T-helper 1 cell treated with Interleukin-12 subunit alpha and Interleukin-12 subunit beta and Interleukin-4 antibody, amounts not matched to agents 30 ng/mL and 1 ng/mL, for 36 hours (primary cell): ENCODE measurements at regions not wholly inside any gene's neighbourhood (a gene's known extent, or its start where the extent isn't known, plus 50 kb on each side); places are given as distances from the start of the nearest gene placed in this dataset.
"Not testable (repeated sequence)": the region's sequence is repeated elsewhere in the genome, so short reads cannot be mapped to it uniquely, and the experiment has no call there.

Experiments
- intact Hi-C: fragments of 100-400 bp; cut with micrococcal nuclease; formaldehyde crosslinking; loops from one replicate; pipeline ENCODE4 v1.15.1; 2024

DNA sequence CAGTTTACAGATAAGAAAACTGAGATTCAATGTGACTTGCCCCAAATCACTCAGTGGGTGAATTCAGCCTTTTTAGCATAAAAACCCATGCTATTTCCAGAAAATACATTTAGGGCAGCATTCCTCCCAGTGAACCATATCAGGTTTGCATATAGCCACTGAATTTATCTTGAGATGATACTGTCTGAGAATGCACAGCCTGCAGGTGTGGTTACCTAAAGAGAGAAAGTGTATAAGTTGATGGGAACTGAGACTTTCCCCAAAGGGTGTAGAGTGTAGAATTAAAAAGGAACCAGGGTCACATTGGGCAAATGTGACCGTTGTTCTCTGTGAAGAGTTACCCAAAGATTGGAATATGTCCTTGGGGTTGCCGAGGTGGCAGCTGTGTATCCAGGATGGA lies 100.0 kb upstream of the PIK3R1 start:
- intact Hi-C loops, result no loop called here

- intact Hi-C loops, result no loop called here
Observed at GRCh38 chr5:68114378-68115040, 101.0 kb upstream of the PIK3R1 start.

- intact Hi-C loops, result no loop called here
Observed at GRCh38 chr5:68112658-68113057, 102.9 kb upstream of the PIK3R1 start.

DNA sequence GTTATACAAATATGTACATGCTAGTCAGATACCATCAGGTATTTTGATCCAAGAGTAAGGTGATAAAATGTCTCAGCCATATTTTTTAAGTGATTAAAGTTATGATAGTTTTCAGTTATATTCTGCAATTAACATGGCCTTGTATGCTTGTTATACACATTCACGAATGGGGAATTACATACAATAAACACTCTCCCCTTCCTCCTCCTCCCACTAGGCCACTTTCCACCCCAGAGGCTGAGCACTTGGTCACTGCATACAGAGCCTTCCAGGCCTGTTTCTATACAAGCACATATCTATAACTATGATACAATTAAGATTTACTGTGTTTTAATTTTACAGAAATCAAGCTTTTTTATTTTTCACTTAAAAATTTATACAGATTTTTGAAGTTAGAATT lies 104.7 kb upstream of the PIK3R1 start:
- intact Hi-C loops, result no loop called here

GRCh38 chr5:68110264-68110663 lies 105.3 kb upstream of the PIK3R1 start:
- intact Hi-C loops, result no loop called here

DNA sequence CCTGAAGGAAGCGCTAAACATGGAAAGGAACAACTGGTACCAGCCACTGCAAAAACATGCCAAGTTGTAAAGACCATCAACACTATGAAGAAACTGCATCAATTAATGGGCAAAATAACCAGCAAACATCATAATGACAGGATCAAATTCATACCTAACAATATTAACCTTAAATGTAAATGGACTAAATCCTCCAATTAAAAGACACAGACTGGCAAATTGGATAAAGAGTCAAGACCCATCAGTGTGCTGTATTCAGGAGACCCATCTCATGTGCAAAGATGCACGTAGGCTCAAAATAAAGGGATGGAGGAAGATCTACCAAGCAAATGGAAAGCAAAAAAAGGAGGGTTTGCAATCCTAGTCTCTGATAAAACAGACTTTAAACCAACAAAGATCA lies 111.3 kb upstream of the PIK3R1 start:
- intact Hi-C loops, result not testable (repeated sequence)

DNA sequence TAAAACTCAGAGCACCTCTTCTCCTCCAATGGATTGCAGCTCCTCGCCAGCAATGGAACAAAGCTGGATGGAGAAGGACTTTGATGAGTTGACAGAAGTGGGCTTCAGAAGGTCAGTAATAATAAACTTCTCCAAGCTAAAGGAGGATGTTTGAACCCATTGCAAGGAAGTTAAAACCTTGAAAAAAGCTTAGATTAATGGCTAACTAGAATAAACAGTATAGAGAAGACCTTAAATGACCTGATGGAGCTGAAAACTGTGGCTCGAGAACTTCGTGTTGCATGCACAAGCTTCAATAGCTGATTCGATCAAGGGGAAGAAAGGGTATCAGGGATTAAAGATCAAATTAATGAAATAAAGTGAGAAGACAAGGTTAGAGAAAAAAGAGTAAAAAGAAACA lies 112.3 kb upstream of the PIK3R1 start:
- intact Hi-C loops, result not testable (repeated sequence)

- intact Hi-C loops, result no loop called here
Observed at GRCh38 chr5:68099327-68099726, 116.2 kb upstream of the PIK3R1 start.

DNA sequence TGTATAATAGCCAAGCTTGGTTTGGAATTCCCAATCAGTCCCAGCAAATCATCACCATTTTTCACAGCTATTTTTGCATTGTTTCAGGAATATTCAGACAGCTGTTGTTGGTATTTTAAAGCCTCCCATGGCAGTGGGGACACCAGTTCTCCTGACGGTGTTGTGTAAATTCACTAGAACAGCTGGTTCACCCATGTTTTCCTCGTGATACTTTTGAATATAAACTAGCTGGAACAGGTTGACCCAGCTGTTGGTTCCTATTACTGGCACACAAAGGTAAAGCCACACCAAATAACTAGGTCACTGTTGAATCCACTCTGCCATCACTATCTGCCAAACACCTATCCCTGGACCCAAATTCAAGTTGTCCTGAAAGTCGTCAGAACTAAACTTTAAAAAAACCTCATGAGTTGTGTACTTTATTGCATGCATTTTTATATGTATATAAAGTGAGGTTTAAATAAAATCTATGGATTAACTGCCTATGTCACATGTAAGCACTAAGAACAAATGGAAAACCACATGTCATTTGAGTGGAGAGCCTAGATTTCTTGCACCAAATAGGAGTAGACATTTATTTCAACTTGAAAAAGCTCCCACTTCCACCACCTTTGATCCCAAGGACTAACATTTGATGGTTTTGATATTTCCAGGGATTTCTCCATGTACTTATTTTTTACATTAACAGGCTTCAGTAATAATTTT lies 121.9 kb upstream of the PIK3R1 start:
- intact Hi-C loops, result no loop called here

GRCh38 chr5:68088302-68088701 lies 127.3 kb upstream of the PIK3R1 start:
- intact Hi-C loops, result no loop called here

- intact Hi-C loops, result no loop called here
Observed at GRCh38 chr5:68087866-68088265, 127.7 kb upstream of the PIK3R1 start.

GRCh38 chr5:68086857-68087256 lies 128.7 kb upstream of the PIK3R1 start:
- intact Hi-C loops, result no loop called here

DNA sequence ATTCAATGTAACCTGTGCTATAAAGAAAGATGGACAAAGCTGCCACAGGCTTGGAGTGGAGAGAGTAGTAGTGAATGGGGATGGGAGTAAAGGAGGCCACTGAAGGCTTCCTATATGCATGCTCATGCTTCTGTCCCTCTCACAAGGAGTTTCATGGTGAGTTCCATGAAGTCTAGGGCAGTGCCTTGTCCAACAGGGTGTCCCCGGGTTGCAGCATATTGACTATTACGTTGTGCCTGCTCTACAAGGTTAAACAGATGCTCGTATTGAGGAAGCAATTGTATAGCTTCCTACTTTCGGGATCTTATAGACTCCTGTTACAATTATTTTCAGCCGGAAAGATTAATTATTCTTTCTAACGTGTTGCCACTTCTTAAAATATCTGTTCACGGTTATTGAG lies 129.1 kb upstream of the PIK3R1 start:
- intact Hi-C loops, result no loop called here

DNA sequence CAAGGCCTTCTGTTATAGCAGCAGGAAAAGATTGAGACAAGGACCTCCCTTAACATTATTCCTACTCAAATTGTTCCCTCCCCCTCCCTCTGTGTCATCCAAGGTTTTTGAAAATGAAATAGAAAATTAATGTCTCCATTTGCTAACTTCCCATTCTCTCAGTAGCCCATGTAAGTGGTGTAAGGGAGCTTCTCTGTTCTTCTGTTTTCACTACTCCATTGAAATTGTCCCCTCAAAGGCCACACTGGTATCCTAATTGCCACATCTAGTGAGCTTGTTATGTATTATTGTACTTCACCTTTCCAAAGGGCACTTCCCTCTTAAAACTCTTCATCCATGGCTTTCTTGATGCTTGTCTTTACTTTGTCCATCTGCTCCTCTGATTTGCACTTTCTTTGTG lies 131.2 kb upstream of the PIK3R1 start:
- intact Hi-C loops, result no loop called here

GRCh38 chr5:68080282-68081050 lies 135.1 kb upstream of the PIK3R1 start:
- intact Hi-C loops, result no loop called here

DNA sequence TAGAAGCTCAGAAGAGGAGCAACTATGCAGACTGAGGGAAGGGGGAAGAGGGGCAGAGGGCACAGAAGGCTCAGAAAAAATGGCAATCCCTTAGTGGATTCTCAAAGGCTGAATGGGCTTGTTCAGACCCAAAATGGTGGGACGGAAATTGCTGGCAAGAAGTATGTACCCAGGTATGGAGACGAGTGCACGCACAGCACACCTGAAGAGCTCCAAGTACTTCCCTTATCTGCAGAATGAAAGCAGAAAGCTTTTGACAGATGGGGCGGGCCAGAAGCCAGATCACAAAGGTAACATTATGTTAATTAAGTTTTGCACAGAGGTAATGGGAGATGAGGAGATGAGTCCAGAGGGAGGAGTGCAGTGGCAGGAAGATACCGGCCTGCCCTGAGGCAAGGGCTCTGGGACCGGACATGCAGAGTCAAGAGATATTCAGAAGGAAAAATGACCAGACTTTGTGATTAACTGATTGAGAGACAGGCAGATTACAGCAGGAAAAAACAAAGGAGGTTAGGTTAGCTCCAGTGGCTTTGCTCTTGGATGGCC lies 138.1 kb upstream of the PIK3R1 start:
- intact Hi-C loops, result no loop called here

DNA sequence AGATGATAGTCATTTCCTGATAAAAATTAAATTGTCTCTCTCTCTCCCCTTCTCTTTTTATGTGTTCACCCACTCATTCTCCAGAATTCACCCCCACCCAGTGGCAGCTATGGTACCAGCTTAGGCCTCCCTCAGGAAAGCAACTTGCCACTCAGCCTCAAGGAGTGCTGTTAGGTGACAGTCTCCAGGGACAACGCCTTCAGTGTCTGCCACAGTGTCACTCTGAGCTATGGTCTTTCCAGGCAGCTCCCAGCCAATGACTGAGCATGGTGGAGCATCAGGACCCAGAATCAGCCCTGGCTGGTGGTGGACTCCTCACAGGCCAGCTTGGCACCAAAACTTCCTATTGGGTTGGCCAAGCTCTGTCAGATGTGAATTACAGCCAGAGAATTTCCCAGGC lies 140.9 kb upstream of the PIK3R1 start:
- intact Hi-C loops, result no loop called here

DNA sequence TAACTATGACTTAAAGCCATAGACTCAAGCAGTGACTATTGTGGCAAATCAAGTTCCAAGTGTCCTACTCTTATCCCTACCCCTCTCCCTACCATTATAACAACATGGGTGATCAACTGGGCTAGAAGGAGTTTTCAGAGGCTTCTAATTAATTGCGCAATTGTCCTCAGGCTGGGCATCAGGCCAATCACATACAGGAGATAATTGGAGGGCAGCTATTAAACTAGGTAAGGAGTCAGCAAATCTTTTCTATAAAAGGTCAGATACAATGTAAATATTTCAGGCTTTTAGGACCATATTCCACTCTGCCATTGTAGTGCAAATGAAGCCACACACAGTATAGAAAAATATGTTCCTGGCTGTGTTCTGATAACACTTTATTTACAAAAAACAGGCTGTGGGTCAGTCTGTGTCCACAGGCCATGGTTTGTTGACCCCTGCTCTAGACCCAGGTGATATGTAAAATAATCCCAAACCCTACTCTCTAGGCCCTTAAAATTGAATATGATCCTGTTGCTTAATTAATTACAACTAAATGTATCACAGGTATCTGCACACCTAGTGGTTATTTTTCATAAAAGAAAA lies 141.4 kb upstream of the PIK3R1 start:
- intact Hi-C loops, result no loop called here

- intact Hi-C loops, result no loop called here
Observed at GRCh38 chr5:68071736-68072135, 143.8 kb upstream of the PIK3R1 start.

DNA sequence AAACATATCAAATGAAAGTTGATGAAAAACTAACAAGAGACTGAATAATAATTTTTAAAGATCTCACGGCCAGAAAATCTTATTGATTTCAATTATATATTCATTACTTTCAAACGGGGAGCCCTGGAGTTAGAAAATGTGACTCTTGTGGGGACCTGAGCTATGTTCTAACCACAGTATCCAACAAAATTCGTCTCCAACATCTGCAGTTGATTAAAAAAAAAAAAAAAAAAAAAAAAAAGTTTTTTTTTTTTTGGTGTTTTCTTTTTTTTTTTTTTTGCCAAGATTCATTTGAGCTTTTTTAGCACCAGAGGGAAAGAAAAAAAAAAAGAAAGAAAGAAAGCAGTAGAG lies 144.3 kb upstream of the PIK3R1 start:
- intact Hi-C loops, result no loop called here

- intact Hi-C loops, result no loop called here
Observed at GRCh38 chr5:68070591-68071281, 144.8 kb upstream of the PIK3R1 start.
